ENCODE measurements at regions not wholly inside any gene's neighbourhood (a gene's known extent, or its start where the extent isn't known, plus 50 kb on each side); places are given as distances from the start of the nearest gene placed in this dataset.

DNA sequence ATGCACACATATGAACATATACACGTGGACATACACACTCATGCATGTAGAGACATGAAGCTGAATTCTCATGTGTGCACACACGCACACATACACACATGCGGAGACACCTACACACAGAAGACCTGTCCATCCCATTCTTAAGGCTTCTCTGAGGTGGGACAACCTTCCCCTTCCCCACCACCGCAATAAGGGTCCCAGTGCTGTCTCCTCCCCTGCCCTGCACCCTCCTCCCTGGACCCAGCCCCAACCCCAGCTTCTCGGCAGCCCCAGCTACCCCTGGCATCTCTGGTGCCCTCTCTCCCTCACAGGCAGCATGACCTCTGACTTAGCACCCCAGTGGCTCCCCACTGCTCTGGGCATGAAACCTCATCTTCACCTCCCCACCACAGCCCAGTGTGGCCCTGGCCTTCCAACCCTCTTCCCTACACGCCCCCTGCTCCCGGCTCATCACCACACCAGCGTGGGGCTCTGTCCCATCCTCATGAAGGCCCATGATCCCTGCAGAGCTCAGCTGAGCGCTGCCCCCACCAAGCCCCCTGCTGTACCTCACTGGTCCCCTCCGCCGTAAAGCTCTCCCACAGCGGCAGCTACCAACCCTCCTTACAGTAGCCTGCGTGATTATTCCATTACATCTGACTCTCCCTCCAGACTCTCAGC is 204.1 kb upstream of the ZNF536 start:
- TF ChIP-seq, protein P1, sequence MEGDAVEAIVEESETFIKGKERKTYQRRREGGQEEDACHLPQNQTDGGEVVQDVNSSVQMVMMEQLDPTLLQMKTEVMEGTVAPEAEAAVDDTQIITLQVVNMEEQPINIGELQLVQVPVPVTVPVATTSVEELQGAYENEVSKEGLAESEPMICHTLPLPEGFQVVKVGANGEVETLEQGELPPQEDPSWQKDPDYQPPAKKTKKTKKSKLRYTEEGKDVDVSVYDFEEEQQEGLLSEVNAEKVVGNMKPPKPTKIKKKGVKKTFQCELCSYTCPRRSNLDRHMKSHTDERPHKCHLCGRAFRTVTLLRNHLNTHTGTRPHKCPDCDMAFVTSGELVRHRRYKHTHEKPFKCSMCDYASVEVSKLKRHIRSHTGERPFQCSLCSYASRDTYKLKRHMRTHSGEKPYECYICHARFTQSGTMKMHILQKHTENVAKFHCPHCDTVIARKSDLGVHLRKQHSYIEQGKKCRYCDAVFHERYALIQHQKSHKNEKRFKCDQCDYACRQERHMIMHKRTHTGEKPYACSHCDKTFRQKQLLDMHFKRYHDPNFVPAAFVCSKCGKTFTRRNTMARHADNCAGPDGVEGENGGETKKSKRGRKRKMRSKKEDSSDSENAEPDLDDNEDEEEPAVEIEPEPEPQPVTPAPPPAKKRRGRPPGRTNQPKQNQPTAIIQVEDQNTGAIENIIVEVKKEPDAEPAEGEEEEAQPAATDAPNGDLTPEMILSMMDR (IDR thresholded peaks at IDR 0.05; ENCODE audit: partially characterized antibody, unreplicated experiment): no peak
- no peak for DNase-seq
- Mint-ChIP-seq H3K27me3 (ENCODE audit: unreplicated experiment) (peaks cover 3% of the 10 kb centered on the region), H3K36me3 (ENCODE audit: unreplicated experiment) (peaks cover 8% of the 10 kb centered on the region), H3K9me3 (ENCODE audit: unreplicated experiment) (peaks cover 4% of the 10 kb centered on the region), H3K4me1 (ENCODE audit: low read depth, unreplicated experiment) (peaks cover 5% of the 10 kb centered on the region), H3K4me3 (ENCODE audit: unreplicated experiment) (no peak overlapping the region), H3K27ac (ENCODE audit: unreplicated experiment) (no peak overlapping the region)

DNA sequence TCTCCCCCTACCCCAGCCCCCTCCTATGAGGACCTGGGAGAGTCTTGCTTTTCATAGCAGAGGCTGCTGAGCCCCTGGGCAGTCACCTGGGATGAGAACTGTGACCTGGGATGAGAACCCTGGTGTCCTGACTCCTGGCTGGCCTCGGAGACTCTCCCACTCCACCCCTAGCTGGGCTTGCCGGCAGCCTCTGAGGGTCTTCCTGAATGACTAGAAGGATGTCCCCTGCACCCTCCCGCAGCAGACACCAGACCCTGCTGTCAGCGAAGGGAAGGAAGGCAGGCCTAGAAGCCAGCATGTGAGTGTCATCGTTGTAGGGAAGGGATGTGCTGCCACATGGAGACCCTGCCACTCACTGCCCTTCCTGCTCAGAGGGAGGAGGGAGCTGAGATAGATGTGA is 203.4 kb upstream of the ZNF536 start:
- Mint-ChIP-seq H3K27me3 (ENCODE audit: unreplicated experiment) (peaks cover 3% of the 10 kb centered on the region), H3K9me3 (ENCODE audit: unreplicated experiment) (peaks cover 4% of the 10 kb centered on the region), H3K4me3 (ENCODE audit: unreplicated experiment) (no peak overlapping the region), H3K4me1 (ENCODE audit: low read depth, unreplicated experiment) (peaks cover 5% of the 10 kb centered on the region), H3K27ac (ENCODE audit: unreplicated experiment) (no peak overlapping the region), H3K36me3 (ENCODE audit: unreplicated experiment) (peaks cover 8% of the 10 kb centered on the region)
- TF ChIP-seq, protein P1 (IDR thresholded peaks at IDR 0.05; ENCODE audit: partially characterized antibody, unreplicated experiment): no peak
- DNase-seq: no peak

DNA sequence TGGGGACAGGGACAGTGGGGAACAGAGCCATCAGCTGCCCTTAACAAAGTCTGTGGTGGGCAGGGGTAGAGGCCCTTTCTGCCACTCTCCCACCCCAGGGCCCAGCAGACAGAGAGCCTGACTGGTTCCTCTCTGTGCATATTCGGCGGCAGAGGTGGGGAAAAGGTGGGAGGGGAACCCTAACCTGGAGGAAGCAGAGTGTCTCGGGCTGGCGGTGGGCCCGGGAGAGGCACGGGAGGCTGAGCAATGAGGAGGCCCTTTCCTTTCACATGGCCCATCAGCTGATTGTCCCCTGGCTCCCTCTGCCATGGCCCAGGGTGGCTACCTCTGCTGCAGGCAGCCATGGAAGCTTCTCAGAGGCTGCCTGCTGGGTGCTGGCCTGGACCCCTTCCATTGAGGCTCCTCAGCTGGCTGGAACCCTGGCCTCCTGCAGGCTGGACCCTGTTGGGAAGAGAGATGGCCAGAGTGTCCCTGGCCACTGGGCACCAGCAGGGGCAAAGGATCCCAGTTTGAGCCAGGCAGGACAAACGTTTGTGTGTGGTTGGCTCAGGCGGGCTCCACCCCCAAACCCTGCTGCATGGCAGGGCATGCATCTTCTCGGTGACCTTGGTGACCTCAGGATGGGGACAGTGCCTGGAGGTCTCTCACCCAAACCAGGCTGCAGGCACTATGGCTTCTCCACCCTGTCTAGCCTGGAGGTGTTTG is 202.8 kb upstream of the ZNF536 start:
- H3K4me1 Mint-ChIP-seq (ENCODE audit: low read depth, unreplicated experiment): peaks cover 5% of the 10 kb centered on the region
- TF ChIP-seq, protein P1 (IDR thresholded peaks at IDR 0.05; ENCODE audit: partially characterized antibody, unreplicated experiment): no peak
- no peak overlapping the region for H3K4me3 Mint-ChIP-seq (ENCODE audit: unreplicated experiment)
- peaks cover 4% of the 10 kb centered on the region for H3K9me3 Mint-ChIP-seq (ENCODE audit: unreplicated experiment)
- peaks cover 7% of the 10 kb centered on the region for H3K36me3 Mint-ChIP-seq (ENCODE audit: unreplicated experiment)
- no peak for DNase-seq
- peaks cover 3% of the 10 kb centered on the region for H3K27me3 Mint-ChIP-seq (ENCODE audit: unreplicated experiment)
- H3K27ac Mint-ChIP-seq (ENCODE audit: unreplicated experiment): no peak overlapping the region

DNA sequence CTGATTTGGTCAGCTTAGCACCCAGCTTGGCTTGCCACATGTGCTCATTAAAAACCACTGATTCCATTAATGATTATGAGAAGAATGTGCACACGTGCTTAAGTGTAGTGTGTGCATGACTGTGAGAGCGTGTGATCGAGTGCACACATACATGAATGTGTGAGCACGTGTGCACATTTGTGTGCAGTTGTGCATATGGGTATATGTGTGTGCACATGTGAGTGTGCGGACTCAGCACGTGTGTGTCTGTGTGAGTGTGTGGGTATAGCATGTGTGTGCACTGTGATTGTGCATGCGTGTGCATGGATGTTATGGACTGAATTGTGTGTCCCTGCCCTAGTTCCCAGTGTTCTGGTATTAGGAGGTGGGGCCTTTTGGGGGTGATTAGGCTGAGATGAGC is 202.1 kb upstream of the ZNF536 start:
- Mint-ChIP-seq H3K9me3 (ENCODE audit: unreplicated experiment) (peaks cover 2% of the 10 kb centered on the region), H3K4me3 (ENCODE audit: unreplicated experiment) (no peak overlapping the region), H3K27me3 (ENCODE audit: unreplicated experiment) (peaks cover 3% of the 10 kb centered on the region), H3K4me1 (ENCODE audit: low read depth, unreplicated experiment) (peaks cover 1% of the 10 kb centered on the region), H3K27ac (ENCODE audit: unreplicated experiment) (no peak overlapping the region), H3K36me3 (ENCODE audit: unreplicated experiment) (no peaks in the 10 kb centered on the region)
- TF ChIP-seq, protein P1 (IDR thresholded peaks at IDR 0.05; ENCODE audit: partially characterized antibody, unreplicated experiment): no peak
- no peak for DNase-seq

DNA sequence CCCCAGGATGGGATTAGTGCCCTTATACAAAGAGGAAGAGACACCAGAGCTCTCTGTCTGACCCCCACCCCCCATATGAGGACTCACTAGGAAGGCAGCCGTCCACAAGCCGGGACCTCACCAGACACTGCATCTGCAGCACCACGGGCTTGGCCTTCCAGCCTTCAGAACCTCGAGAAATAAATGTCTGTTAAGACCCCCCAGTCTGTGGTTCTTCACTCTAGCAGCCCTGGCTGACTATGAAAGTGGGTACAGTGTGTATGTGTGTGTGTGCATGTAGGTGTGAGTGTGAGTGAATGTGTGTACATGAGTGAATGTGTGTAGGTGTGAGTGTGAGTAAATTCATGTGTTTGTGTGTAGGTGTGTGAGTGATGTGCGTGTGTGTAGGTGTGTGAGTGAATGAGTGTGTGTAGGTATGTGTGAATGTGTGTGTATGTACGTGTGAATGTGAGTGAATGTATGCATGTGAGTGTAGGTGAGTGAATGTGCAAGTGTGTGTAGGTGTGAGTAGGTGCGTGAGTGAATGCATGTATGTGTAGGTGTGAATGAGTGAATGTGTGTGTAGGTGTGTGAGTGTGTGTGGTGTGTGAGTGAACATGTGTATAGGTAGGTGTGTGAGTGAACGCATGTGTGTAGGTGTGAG is 201.6 kb upstream of the ZNF536 start:
- TF ChIP-seq, protein P1 (IDR thresholded peaks at IDR 0.05; ENCODE audit: partially characterized antibody, unreplicated experiment): no peak
- Mint-ChIP-seq H3K36me3 (ENCODE audit: unreplicated experiment) (no peaks in the 10 kb centered on the region), H3K9me3 (ENCODE audit: unreplicated experiment) (no peaks in the 10 kb centered on the region), H3K4me1 (ENCODE audit: low read depth, unreplicated experiment) (no peaks in the 10 kb centered on the region), H3K27me3 (ENCODE audit: unreplicated experiment) (peaks cover 3% of the 10 kb centered on the region), H3K4me3 (ENCODE audit: unreplicated experiment) (no peak overlapping the region), H3K27ac (ENCODE audit: unreplicated experiment) (no peak overlapping the region)
- no peak for DNase-seq
